UCSD-AML1 (cell line): ENCODE measurements at regions not wholly inside any gene's neighbourhood (a gene's known extent, or its start where the extent isn't known, plus 50 kb on each side); places are given as distances from the start of the nearest gene placed in this dataset.
"Not testable (repeated sequence)": the region's sequence is repeated elsewhere in the genome, so short reads cannot be mapped to it uniquely, and the experiment has no call there.

Experiments
- DNase-seq: peaks from one replicate; lab custom pipeline; 2025; ENCODE audit not compliant: unreplicated experiment; lab: John Stamatoyannopoulos, UW

- no peak for DNase-seq
Measured at GRCh38 chr20:55540013-55540412, 465.3 kb downstream of the CBLN4 start.

- DNase-seq: no peak
Measured at GRCh38 chr20:55538261-55538908, 466.9 kb downstream of the CBLN4 start.

GRCh38 chr20:55535366-55535765 lies 470.0 kb downstream of the CBLN4 start:
- no peak for DNase-seq

GRCh38 chr20:55533632-55534031 lies 471.7 kb downstream of the CBLN4 start:
- DNase-seq: no peak

- no peak for DNase-seq
Measured at GRCh38 chr20:55530763-55531162, 474.6 kb downstream of the CBLN4 start.

- no peak for DNase-seq
Measured at GRCh38 chr20:55528482-55528881, 476.8 kb downstream of the CBLN4 start.

- DNase-seq: no peak
Measured at GRCh38 chr20:55522296-55522815, 483.0 kb downstream of the CBLN4 start.

- not testable (repeated sequence) for DNase-seq
Measured at GRCh38 chr20:55517584-55517983, 487.7 kb downstream of the CBLN4 start.

GRCh38 chr20:55515832-55516231 lies 489.5 kb downstream of the CBLN4 start:
- DNase-seq: no peak

- no peak for DNase-seq
Measured at GRCh38 chr20:55514531-55514930, 490.8 kb downstream of the CBLN4 start.

GRCh38 chr20:55513954-55514353 lies 491.4 kb downstream of the CBLN4 start:
- no peak for DNase-seq

- no peak for DNase-seq
Measured at GRCh38 chr20:55500130-55500529, 505.2 kb downstream of the CBLN4 start.

GRCh38 chr20:55488593-55488992 lies 516.7 kb downstream of the CBLN4 start:
- no peak for DNase-seq

GRCh38 chr20:55478724-55479450 lies 526.4 kb downstream of the CBLN4 start:
- no peak for DNase-seq

- DNase-seq: no peak
Measured at GRCh38 chr20:55472704-55473103, 532.6 kb downstream of the CBLN4 start.

GRCh38 chr20:55471052-55472006 lies 534.0 kb downstream of the CBLN4 start:
- no peak for DNase-seq

- DNase-seq: no peak
Measured at GRCh38 chr20:55469074-55469473, 536.2 kb downstream of the CBLN4 start.

GRCh38 chr20:55461519-55461918 lies 543.8 kb downstream of the CBLN4 start:
- DNase-seq: no peak

- DNase-seq: no peak
Measured at GRCh38 chr20:55456316-55456940, 548.9 kb downstream of the CBLN4 start.

- DNase-seq: no peak
Measured at GRCh38 chr20:55449091-55449490, 556.2 kb downstream of the CBLN4 start.

GRCh38 chr20:55446301-55446700 lies 559.0 kb downstream of the CBLN4 start:
- DNase-seq: no peak
